Tibial nerve (tissue), 4 donors: ENCODE measurements at regions not wholly inside any gene's neighbourhood (a gene's known extent, or its start where the extent isn't known, plus 50 kb on each side); places are given as distances from the start of the nearest gene placed in this dataset.
A peak's percentile ranks its signal among the peaks of the same experiment; 100 is the strongest.

Experiments used
- DNase-seq, 2 donors: peaks; one replicate each; pipeline ENCODE4 v3.0.0-alpha.2; 2019; ENCODE audit warnings: low spot score in 2 of 2
- H3K27ac ChIP-seq, 4 donors: fragments of 200-600 bp; sonication (generic) in 3 of 4; one replicate each; pipeline ENCODE4 v1.5.1; 2017 to 2019; ENCODE audit warnings: mild to moderate bottlenecking in 1 of 4
- H3K27me3 ChIP-seq, 2 donors: fragments of 200-600 bp; sonication (generic) in 1 of 2; one replicate each; pipeline versions ENCODE4 v1.5.1 to v1.6.0; 2017 to 2019
- H3K36me3 ChIP-seq, 3 donors: fragments of 200-600 bp; sonication (generic); one replicate each; pipeline ENCODE4 v1.5.1; 2018 to 2019
- H3K4me1 ChIP-seq, 4 donors: fragments of 200-600 bp; sonication (generic) in 3 of 4; one replicate each; pipeline ENCODE4 v1.5.1; 2017 to 2019
- H3K4me3 ChIP-seq, 4 donors: fragments of 200-600 bp; sonication (generic) in 3 of 4; one replicate each; pipeline ENCODE4 v1.5.1; 2017 to 2019; ENCODE audit warnings: mild to moderate bottlenecking in 1 of 4, moderate library complexity in 1 of 4
- H3K9me3 ChIP-seq, 4 donors: fragments of 200-600 bp; sonication (generic) in 3 of 4; one replicate each; pipeline ENCODE4 v1.5.1; 2017 to 2019
- EP300 ChIP-seq, 2 donors: sonication (generic); formaldehyde crosslinking; IDR thresholded peaks; one replicate each; pipeline ENCODE4 v1.6.1; 2017; ENCODE audit warnings: antibody characterized with exemption in 2 of 2, mild to moderate bottlenecking in 1 of 2
- POLR2A ChIP-seq, 2 donors: fragments of 450-650 bp; IDR thresholded peaks; one replicate each; pipeline ENCODE4 v1.6.1; 2017; ENCODE audit warnings: antibody characterized with exemption in 2 of 2, mild to moderate bottlenecking in 2 of 2, moderate library complexity in 2 of 2
- WGBS, 2 donors: methylation state at CpG; one replicate each; pipeline ENCODE4 v1.1.5; 2018; 5-methylcytosine and 5-hydroxymethylcytosine counted together
- TF ChIP-seq, protein P1 (sequence below), 5 experiments: fragments of 200-600 bp in 3 of 5; fragments of 450-650 bp in 2 of 5; sonication (generic) in 3 of 5; IDR thresholded peaks; one replicate each; pipeline ENCODE4 v1.5.1; 2016 to 2019; ENCODE audit warnings: antibody characterized with exemption in 5 of 5, mild to moderate bottlenecking in 3 of 5, moderate library complexity in 2 of 5

DNA sequence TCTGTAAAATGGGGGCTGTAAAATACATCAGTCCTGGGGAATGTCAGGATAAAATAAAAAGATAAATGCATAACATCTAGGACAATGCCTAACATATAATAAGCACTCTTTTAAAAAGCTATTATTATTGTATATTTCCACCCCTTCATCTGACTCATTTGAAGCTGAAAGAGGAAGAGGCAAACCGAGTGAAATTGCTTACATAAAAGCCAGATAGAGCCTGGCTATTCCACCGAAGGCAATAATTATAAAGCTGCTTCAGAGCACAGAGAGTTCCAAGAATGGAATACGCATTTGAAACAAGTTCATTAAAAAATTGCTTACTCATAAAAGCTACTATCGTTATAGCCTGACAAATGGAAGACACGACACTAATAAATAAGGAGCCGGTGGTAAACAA, 186.1 kb upstream of the CAMK1G start:
- no peak overlapping the region for H3K4me3 ChIP-seq
- DNase-seq, result no peak
- WGBS, 2 donors, result 62 to 77% methylated on average over 6 of the region's 6 CpGs
- H3K4me1 ChIP-seq, result peaks cover 0 to 19% (median 0%) of the 10 kb centered on the region in 4 donors
- TF ChIP-seq EP300 (IDR thresholded peaks at IDR 0.05) (no peak), POLR2A (IDR thresholded peaks at IDR 0.05) (no peak)
- TF ChIP-seq, protein P1, sequence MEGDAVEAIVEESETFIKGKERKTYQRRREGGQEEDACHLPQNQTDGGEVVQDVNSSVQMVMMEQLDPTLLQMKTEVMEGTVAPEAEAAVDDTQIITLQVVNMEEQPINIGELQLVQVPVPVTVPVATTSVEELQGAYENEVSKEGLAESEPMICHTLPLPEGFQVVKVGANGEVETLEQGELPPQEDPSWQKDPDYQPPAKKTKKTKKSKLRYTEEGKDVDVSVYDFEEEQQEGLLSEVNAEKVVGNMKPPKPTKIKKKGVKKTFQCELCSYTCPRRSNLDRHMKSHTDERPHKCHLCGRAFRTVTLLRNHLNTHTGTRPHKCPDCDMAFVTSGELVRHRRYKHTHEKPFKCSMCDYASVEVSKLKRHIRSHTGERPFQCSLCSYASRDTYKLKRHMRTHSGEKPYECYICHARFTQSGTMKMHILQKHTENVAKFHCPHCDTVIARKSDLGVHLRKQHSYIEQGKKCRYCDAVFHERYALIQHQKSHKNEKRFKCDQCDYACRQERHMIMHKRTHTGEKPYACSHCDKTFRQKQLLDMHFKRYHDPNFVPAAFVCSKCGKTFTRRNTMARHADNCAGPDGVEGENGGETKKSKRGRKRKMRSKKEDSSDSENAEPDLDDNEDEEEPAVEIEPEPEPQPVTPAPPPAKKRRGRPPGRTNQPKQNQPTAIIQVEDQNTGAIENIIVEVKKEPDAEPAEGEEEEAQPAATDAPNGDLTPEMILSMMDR (IDR thresholded peaks at IDR 0.05), result no peak
- H3K36me3 ChIP-seq, result no peaks in the 10 kb centered on the region
- no peak overlapping the region for H3K27ac ChIP-seq
- H3K9me3 ChIP-seq, result no peaks in the 10 kb centered on the region
- H3K27me3 ChIP-seq, result no peaks in the 10 kb centered on the region

DNA sequence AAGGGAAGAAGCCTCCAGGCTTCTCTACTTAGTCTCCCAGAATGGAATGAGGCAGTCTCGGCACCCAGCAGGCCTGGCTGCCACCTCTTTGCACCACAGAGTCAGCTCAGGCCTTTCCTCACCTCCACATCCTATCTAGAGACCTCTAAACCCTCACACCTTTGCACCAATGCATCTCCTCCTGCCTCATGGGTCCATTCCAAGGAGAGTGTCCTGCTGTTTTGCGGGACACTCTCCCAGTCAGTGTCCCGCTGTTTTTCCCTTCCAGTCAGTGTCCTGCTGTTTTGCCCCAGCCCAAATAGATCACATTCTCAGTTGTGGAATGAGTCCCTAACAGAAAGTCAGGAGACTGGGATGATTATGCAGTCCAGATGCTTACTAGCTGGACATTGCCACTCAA, 185.6 kb upstream of the CAMK1G start:
- no peaks in the 10 kb centered on the region for H3K27me3 ChIP-seq
- H3K4me3 ChIP-seq, result no peak overlapping the region
- WGBS, 2 donors, result 83 to 88% methylated on average over 3 of the region's 3 CpGs
- DNase-seq, result no peak
- H3K27ac ChIP-seq, result no peak overlapping the region
- H3K9me3 ChIP-seq, result no peaks in the 10 kb centered on the region
- peaks cover 0 to 19% (median 0%) of the 10 kb centered on the region in 4 donors for H3K4me1 ChIP-seq
- TF ChIP-seq EP300 (IDR thresholded peaks at IDR 0.05) (no peak), POLR2A (IDR thresholded peaks at IDR 0.05) (no peak)
- TF ChIP-seq, protein P1 (IDR thresholded peaks at IDR 0.05), result no peak
- no peaks in the 10 kb centered on the region for H3K36me3 ChIP-seq

DNA sequence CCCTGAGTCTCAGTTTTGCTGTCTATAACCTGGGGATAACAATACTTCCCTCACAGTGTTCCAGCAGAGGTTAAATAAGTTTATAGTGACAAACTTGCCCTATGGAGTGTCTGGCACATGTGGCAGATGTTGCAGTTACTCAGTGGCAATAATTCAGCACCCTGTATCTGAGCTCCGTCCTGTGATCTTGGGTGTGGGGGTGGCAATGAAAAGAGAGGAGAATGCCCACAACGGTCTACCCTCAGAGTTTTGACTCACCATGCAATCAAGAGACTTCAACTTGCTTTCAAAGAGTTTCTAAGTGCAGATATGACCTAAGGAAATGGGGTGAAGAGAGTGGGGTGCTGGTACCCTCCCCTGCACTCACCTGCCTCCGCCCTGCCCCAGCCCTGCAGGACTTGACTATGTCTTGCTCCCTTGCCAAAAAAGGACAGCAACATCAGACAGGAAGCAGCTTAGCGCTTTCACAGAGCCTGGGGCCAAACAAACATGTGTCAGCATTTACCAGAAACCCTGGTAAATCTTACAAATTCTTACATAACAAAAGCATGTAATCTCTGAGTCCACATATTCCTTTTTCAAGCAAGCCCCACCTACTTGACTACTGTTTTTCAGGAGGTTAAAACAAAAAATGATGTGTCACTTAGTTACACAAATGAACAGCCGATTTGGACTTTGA, 185.1 kb upstream of the CAMK1G start:
- Histone ChIP-seq H3K36me3 (no peaks in the 10 kb centered on the region), H3K9me3 (no peaks in the 10 kb centered on the region), H3K27ac (no peak overlapping the region), H3K4me3 (no peak overlapping the region), H3K4me1 (peaks cover 0 to 19% (median 0%) of the 10 kb centered on the region in 4 donors), H3K27me3 (no peaks in the 10 kb centered on the region)
- 37 to 41% methylated on average over 5 of the region's 5 CpGs for WGBS, 2 donors
- TF ChIP-seq, protein P1 (IDR thresholded peaks at IDR 0.05), result no peak
- TF ChIP-seq POLR2A (IDR thresholded peaks at IDR 0.05), result no peak
- peak in 1 of 2 donors; percentile 61 for TF ChIP-seq EP300 (IDR thresholded peaks at IDR 0.05)
- peak in 1 of 2 donors; percentile 14 for DNase-seq

DNA sequence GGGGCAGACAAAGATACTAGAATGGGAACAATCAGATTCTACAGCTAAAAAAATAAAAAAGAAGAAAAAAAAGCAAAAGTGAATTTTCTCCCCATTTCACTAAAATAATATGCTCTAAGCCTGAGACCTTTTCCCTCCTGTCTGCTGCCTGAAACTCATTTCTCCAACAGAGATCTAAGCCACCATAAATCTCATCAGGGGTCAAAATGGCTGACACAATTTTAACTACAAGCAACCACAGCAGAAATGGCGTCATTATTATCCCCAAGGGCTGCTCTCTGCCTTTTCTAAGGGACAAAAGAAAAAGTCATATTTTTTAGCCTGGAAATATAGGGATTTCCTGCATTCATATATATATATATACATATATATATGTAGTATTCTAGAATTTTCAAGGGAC, 183.7 kb upstream of the CAMK1G start:
- H3K27me3 ChIP-seq, result no peaks in the 10 kb centered on the region
- no peak overlapping the region for H3K27ac ChIP-seq
- DNase-seq, result no peak
- no peaks in the 10 kb centered on the region for H3K9me3 ChIP-seq
- 44 to 48% methylated on average over 1 of the region's 1 CpG for WGBS, 2 donors
- H3K4me1 ChIP-seq, result peaks cover 0 to 25% (median 0%) of the 10 kb centered on the region in 4 donors
- no peak overlapping the region for H3K4me3 ChIP-seq
- TF ChIP-seq POLR2A (IDR thresholded peaks at IDR 0.05), result no peak
- TF ChIP-seq, protein P1 (IDR thresholded peaks at IDR 0.05), result no peak
- TF ChIP-seq EP300 (IDR thresholded peaks at IDR 0.05), result no peak
- H3K36me3 ChIP-seq, result no peaks in the 10 kb centered on the region

DNA sequence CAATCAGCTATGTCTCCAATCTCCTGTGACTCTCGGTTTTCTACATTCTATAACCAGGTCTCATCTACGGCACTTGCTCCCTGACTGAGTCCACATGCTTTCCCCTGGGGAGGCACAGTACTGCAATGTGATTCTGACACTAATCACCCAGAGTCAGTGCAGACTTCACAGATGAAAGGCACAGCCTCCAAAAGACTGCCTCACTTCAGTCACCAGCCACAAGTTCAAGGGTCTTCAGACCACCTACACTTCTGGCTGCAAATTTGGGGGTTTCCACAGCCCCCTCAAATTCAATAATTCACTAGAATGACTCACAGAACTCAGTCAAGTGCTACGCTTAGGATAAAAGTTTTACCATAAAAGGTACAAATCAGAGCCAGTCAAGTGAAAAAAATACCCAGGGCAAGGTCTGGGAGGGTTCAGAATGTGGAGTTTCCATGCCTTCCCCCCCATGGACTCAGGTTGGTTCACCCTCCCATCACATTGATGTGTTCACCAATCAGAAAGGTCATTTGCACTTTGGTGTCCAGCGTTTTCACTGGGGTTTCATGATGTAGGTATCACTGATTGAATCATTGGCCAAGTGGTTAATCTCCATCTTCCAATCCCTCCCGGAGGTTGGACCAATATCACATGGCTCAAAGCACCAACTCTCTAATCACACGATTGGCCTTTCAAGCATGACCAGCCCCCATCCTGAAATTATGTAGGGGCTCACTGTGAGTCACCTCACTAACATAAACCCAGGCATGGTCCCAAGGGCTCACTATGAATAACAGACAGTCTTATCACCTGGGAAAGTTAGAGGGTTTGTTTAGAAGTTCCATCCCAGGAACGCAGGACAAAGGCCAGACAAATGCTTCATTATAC, 182.9 kb upstream of the CAMK1G start:
- DNase-seq, result no peak
- H3K4me3 ChIP-seq, result no peak overlapping the region
- WGBS, 2 donors, result 81 to 87% methylated on average over 7 of the region's 7 CpGs
- TF ChIP-seq, protein P1 (IDR thresholded peaks at IDR 0.05), result no peak
- peaks cover 0 to 25% (median 0%) of the 10 kb centered on the region in 4 donors for H3K4me1 ChIP-seq
- no peak overlapping the region for H3K27ac ChIP-seq
- no peaks in the 10 kb centered on the region for H3K9me3 ChIP-seq
- H3K36me3 ChIP-seq, result no peaks in the 10 kb centered on the region
- H3K27me3 ChIP-seq, result no peaks in the 10 kb centered on the region
